Loucy (cell line): ENCODE measurements at regions not wholly inside any gene's neighbourhood (a gene's known extent, or its start where the extent isn't known, plus 50 kb on each side); places are given as distances from the start of the nearest gene placed in this dataset.
"Not testable (repeated sequence)": the region's sequence is repeated elsewhere in the genome, so short reads cannot be mapped to it uniquely, and the experiment has no call there.

Experiments used
- H2AFZ ChIP-seq: fragments of 200-600 bp; sonication (generic); 2 replicates; pipeline ENCODE4 v1.6.0; 2016; ENCODE audit warnings: antibody characterized with exemption, mild to moderate bottlenecking, low read length, moderate library complexity
- H3F3A ChIP-seq: fragments of 200-600 bp; 2 replicates; pipeline ENCODE4 v1.6.0; 2016; ENCODE audit warnings: antibody characterized with exemption, low read depth, mild to moderate bottlenecking
- H3K27me3 ChIP-seq: fragments of 200-600 bp; sonication (generic); 2 replicates; pipeline ENCODE4 v1.6.1; 2014; ENCODE audit warnings: low read length, mild to moderate bottlenecking; ENCODE audit not compliant: insufficient read depth, poor library complexity, severe bottlenecking
- H3K36me3 ChIP-seq: fragments of 200-600 bp; sonication (generic); 2 replicates; pipeline ENCODE4 v1.6.1; 2016; ENCODE audit warnings: low read length; ENCODE audit not compliant: insufficient read depth
- H3K4me1 ChIP-seq: fragments of 200-600 bp; sonication (generic); 2 replicates; pipeline ENCODE4 v1.5.1; 2014; ENCODE audit warnings: low read length, mild to moderate bottlenecking; ENCODE audit not compliant: insufficient read depth, poor library complexity, severe bottlenecking
- H3K4me2 ChIP-seq: fragments of 200-600 bp; sonication (generic); 2 replicates; pipeline ENCODE4 v1.6.0; 2014; ENCODE audit warnings: antibody characterized with exemption, low read length, low read depth, mild to moderate bottlenecking; ENCODE audit not compliant: poor library complexity, severe bottlenecking
- H3K4me3 ChIP-seq: fragments of 200-600 bp; sonication (generic); 2 replicates; pipeline ENCODE4 v1.5.1; 2014; ENCODE audit warnings: low read length, mild to moderate bottlenecking, mixed read lengths; ENCODE audit not compliant: poor library complexity, severe bottlenecking
- H3K79me2 ChIP-seq: fragments of 200-600 bp; sonication (generic); 2 replicates; pipeline ENCODE4 v1.6.1; 2014; ENCODE audit warnings: low read length; ENCODE audit not compliant: insufficient read depth
- H3K9ac ChIP-seq: fragments of 200-600 bp; sonication (generic); 2 replicates; pipeline ENCODE4 v1.6.0; 2014; ENCODE audit warnings: mild to moderate bottlenecking, low read depth, low read length, moderate library complexity; ENCODE audit not compliant: poor library complexity, severe bottlenecking
- H3K9me2 ChIP-seq: fragments of 200-600 bp; sonication (generic); replicated peaks from 2 replicates; pipeline ENCODE4 v1.6.1; 2016; ENCODE audit warnings: low read depth, low read length, mixed read lengths
- H3K9me3 ChIP-seq: fragments of 200-600 bp; sonication (generic); 2 replicates; pipeline ENCODE4 v1.6.1; 2014; ENCODE audit warnings: mild to moderate bottlenecking, antibody characterized with exemption, low read length, low read depth; ENCODE audit not compliant: insufficient read depth
- H4K20me1 ChIP-seq: fragments of 200-600 bp; sonication (generic); 2 replicates; pipeline ENCODE4 v1.6.0; 2014; ENCODE audit warnings: antibody characterized with exemption, low read length, mild to moderate bottlenecking; ENCODE audit not compliant: insufficient read depth, poor library complexity, severe bottlenecking
- CTCF ChIP-seq: fragments of 200-600 bp; sonication (generic); conservative IDR thresholded peaks from 2 replicates; pipeline ENCODE4 v1.5.1; 2014; ENCODE audit warnings: mild to moderate bottlenecking, antibody characterized with exemption, low read length
- EZH2phosphoT487 ChIP-seq: fragments of 200-600 bp; IDR thresholded peaks from 2 replicates; pipeline ENCODE4 v1.6.1; 2018; ENCODE audit warnings: antibody characterized with exemption, mild to moderate bottlenecking, moderate library complexity, borderline replicate concordance

GRCh38 chr21:22020221-22020620 lies 1022.0 kb downstream of the NCAM2 start:
- Histone ChIP-seq H3K9ac (no peak overlapping the region), H3K36me3 (no peaks in the 10 kb centered on the region), H2AFZ (no peak overlapping the region), H3K79me2 (no peaks in the 10 kb centered on the region), H3K4me2 (no peak overlapping the region), H3K4me3 (no peak overlapping the region), H3K27me3 (no peaks in the 10 kb centered on the region), H3K9me3 (no peaks in the 10 kb centered on the region), H3K9me2 (no peaks in the 10 kb centered on the region), H3F3A (no peaks in the 10 kb centered on the region), H3K4me1 (no peaks in the 10 kb centered on the region), H4K20me1 (no peaks in the 10 kb centered on the region)
- no peak for TF ChIP-seq EZH2phosphoT487
- TF ChIP-seq CTCF, result no peak

- H3F3A ChIP-seq, H3K9ac ChIP-seq, H3K27me3 ChIP-seq, H3K4me1 ChIP-seq, H3K9me2 ChIP-seq, H3K4me2 ChIP-seq, H3K79me2 ChIP-seq, H3K4me3 ChIP-seq, H3K9me3 ChIP-seq, H3K36me3 ChIP-seq, H2AFZ ChIP-seq, H4K20me1 ChIP-seq: not testable (repeated sequence)
Observed at GRCh38 chr21:22023896-22024295, 1025.7 kb downstream of the NCAM2 start.

- Histone ChIP-seq H3K27me3 (no peaks in the 10 kb centered on the region), H3K4me2 (no peak overlapping the region), H3K9ac (no peak overlapping the region), H3F3A (no peaks in the 10 kb centered on the region), H3K9me2 (no peaks in the 10 kb centered on the region), H3K9me3 (no peaks in the 10 kb centered on the region), H4K20me1 (no peaks in the 10 kb centered on the region), H3K79me2 (no peaks in the 10 kb centered on the region), H3K36me3 (no peaks in the 10 kb centered on the region), H3K4me1 (no peaks in the 10 kb centered on the region), H3K4me3 (no peak overlapping the region), H2AFZ (no peak overlapping the region)
- TF ChIP-seq EZH2phosphoT487 (no peak), CTCF (no peak)
Observed at GRCh38 chr21:22044431-22044830, 1046.2 kb downstream of the NCAM2 start.

GRCh38 chr21:22046576-22046975 lies 1048.4 kb downstream of the NCAM2 start:
- H3K4me2 ChIP-seq, result no peak overlapping the region
- H3K79me2 ChIP-seq, result no peaks in the 10 kb centered on the region
- no peak overlapping the region for H3K4me3 ChIP-seq
- no peak overlapping the region for H2AFZ ChIP-seq
- H3K9ac ChIP-seq, result no peak overlapping the region
- no peaks in the 10 kb centered on the region for H3K4me1 ChIP-seq
- TF ChIP-seq CTCF (no peak), EZH2phosphoT487 (no peak)
- H4K20me1 ChIP-seq, result no peaks in the 10 kb centered on the region
- H3K27me3 ChIP-seq, result no peaks in the 10 kb centered on the region
- no peaks in the 10 kb centered on the region for H3K9me2 ChIP-seq
- no peaks in the 10 kb centered on the region for H3F3A ChIP-seq
- H3K36me3 ChIP-seq, result no peaks in the 10 kb centered on the region
- H3K9me3 ChIP-seq, result no peaks in the 10 kb centered on the region
